ENCODE measurements at regions not wholly inside any gene's neighbourhood (a gene's known extent, or its start where the extent isn't known, plus 50 kb on each side); places are given as distances from the start of the nearest gene placed in this dataset.

- ATAC-seq, result no peak
- no peaks in the 10 kb centered on the region for H3K27me3 Mint-ChIP-seq
- no peaks in the 10 kb centered on the region for H3K4me1 Mint-ChIP-seq
- no peaks in the 10 kb centered on the region for H3K9me3 Mint-ChIP-seq
- H3K27ac Mint-ChIP-seq, result no peak overlapping the region
- no peaks in the 10 kb centered on the region for H3K36me3 Mint-ChIP-seq (ENCODE audit: low read depth)
- DNase-seq, result no peak
- H3K4me3 Mint-ChIP-seq, result no peak overlapping the region
Measured at GRCh38 chr9:116084497-116084896, 69.1 kb upstream of the PAPPA start.

GRCh38 chr9:116087246-116087645 is 66.3 kb upstream of the PAPPA start:
- H3K9me3 Mint-ChIP-seq, result peaks cover 8% of the 10 kb centered on the region
- H3K27ac Mint-ChIP-seq, result no peak overlapping the region
- ATAC-seq (no peak), DNase-seq (no peak)
- no peaks in the 10 kb centered on the region for H3K27me3 Mint-ChIP-seq
- no peaks in the 10 kb centered on the region for H3K4me1 Mint-ChIP-seq
- H3K4me3 Mint-ChIP-seq, result no peak overlapping the region
- H3K36me3 Mint-ChIP-seq (ENCODE audit: low read depth), result no peaks in the 10 kb centered on the region

- Mint-ChIP-seq H3K4me1 (no peaks in the 10 kb centered on the region), H3K27me3 (no peaks in the 10 kb centered on the region), H3K36me3 (ENCODE audit: low read depth) (no peaks in the 10 kb centered on the region), H3K9me3 (peaks cover 9% of the 10 kb centered on the region), H3K27ac (no peak overlapping the region), H3K4me3 (no peak overlapping the region)
- ATAC-seq (no peak), DNase-seq (no peak)
Measured at GRCh38 chr9:116087751-116088194, 65.8 kb upstream of the PAPPA start.

GRCh38 chr9:116088396-116088795 is 65.2 kb upstream of the PAPPA start:
- Mint-ChIP-seq H3K4me3 (no peak overlapping the region), H3K27ac (no peak overlapping the region), H3K9me3 (peaks cover 9% of the 10 kb centered on the region), H3K4me1 (no peaks in the 10 kb centered on the region), H3K27me3 (no peaks in the 10 kb centered on the region), H3K36me3 (ENCODE audit: low read depth) (no peaks in the 10 kb centered on the region)
- DNase-seq (no peak), ATAC-seq (no peak)

GRCh38 chr9:116090030-116090770 is 63.4 kb upstream of the PAPPA start:
- ATAC-seq, result no peak
- Mint-ChIP-seq H3K4me1 (no peaks in the 10 kb centered on the region), H3K27me3 (no peaks in the 10 kb centered on the region), H3K27ac (no peak overlapping the region), H3K36me3 (ENCODE audit: low read depth) (no peaks in the 10 kb centered on the region), H3K4me3 (no peak overlapping the region), H3K9me3 (peaks cover 9% of the 10 kb centered on the region)
- DNase-seq, result no peak

- Mint-ChIP-seq H3K9me3 (peaks cover 12% of the 10 kb centered on the region), H3K4me1 (no peaks in the 10 kb centered on the region), H3K27me3 (no peaks in the 10 kb centered on the region), H3K4me3 (no peak overlapping the region), H3K36me3 (ENCODE audit: low read depth) (no peaks in the 10 kb centered on the region), H3K27ac (no peak overlapping the region)
- DNase-seq (no peak), ATAC-seq (no peak)
Measured at GRCh38 chr9:116094846-116095245, 58.7 kb upstream of the PAPPA start.

GRCh38 chr9:116095403-116095802 is 58.2 kb upstream of the PAPPA start:
- H3K9me3 Mint-ChIP-seq, result peaks cover 12% of the 10 kb centered on the region
- H3K27ac Mint-ChIP-seq, result no peak overlapping the region
- no peak for DNase-seq
- no peaks in the 10 kb centered on the region for H3K36me3 Mint-ChIP-seq (ENCODE audit: low read depth)
- ATAC-seq, result no peak
- H3K27me3 Mint-ChIP-seq, result no peaks in the 10 kb centered on the region
- no peaks in the 10 kb centered on the region for H3K4me1 Mint-ChIP-seq
- H3K4me3 Mint-ChIP-seq, result no peak overlapping the region

GRCh38 chr9:116096046-116096445 is 57.5 kb upstream of the PAPPA start:
- Mint-ChIP-seq H3K36me3 (ENCODE audit: low read depth) (no peaks in the 10 kb centered on the region), H3K27me3 (no peaks in the 10 kb centered on the region), H3K4me3 (no peak overlapping the region), H3K4me1 (no peaks in the 10 kb centered on the region), H3K9me3 (peaks cover 13% of the 10 kb centered on the region), H3K27ac (no peak overlapping the region)
- ATAC-seq (no peak), DNase-seq (no peak)

- ATAC-seq (no peak), DNase-seq (no peak)
- H3K27ac Mint-ChIP-seq, result no peak overlapping the region
- H3K9me3 Mint-ChIP-seq, result peaks cover 13% of the 10 kb centered on the region
- H3K4me3 Mint-ChIP-seq, result no peak overlapping the region
- H3K4me1 Mint-ChIP-seq, result no peaks in the 10 kb centered on the region
- no peaks in the 10 kb centered on the region for H3K36me3 Mint-ChIP-seq (ENCODE audit: low read depth)
- no peaks in the 10 kb centered on the region for H3K27me3 Mint-ChIP-seq
Measured at GRCh38 chr9:116096853-116097252, 56.7 kb upstream of the PAPPA start.

GRCh38 chr9:116098476-116098875 is 55.1 kb upstream of the PAPPA start:
- Mint-ChIP-seq H3K36me3 (ENCODE audit: low read depth) (no peaks in the 10 kb centered on the region), H3K4me3 (no peak overlapping the region), H3K27ac (no peak overlapping the region), H3K4me1 (no peaks in the 10 kb centered on the region), H3K27me3 (no peaks in the 10 kb centered on the region), H3K9me3 (peaks cover 10% of the 10 kb centered on the region)
- DNase-seq (no peak), ATAC-seq (no peak)

GRCh38 chr9:116099821-116100220 is 53.8 kb upstream of the PAPPA start:
- no peak overlapping the region for H3K4me3 Mint-ChIP-seq
- H3K36me3 Mint-ChIP-seq (ENCODE audit: low read depth), result no peaks in the 10 kb centered on the region
- H3K9me3 Mint-ChIP-seq, result peaks cover 12% of the 10 kb centered on the region
- DNase-seq, result no peak
- no peaks in the 10 kb centered on the region for H3K27me3 Mint-ChIP-seq
- no peaks in the 10 kb centered on the region for H3K4me1 Mint-ChIP-seq
- H3K27ac Mint-ChIP-seq, result no peak overlapping the region
- no peak for ATAC-seq

GRCh38 chr9:116100711-116101121 is 52.9 kb upstream of the PAPPA start:
- H3K4me3 Mint-ChIP-seq, result no peak overlapping the region
- no peak overlapping the region for H3K27ac Mint-ChIP-seq
- no peaks in the 10 kb centered on the region for H3K27me3 Mint-ChIP-seq
- no peaks in the 10 kb centered on the region for H3K4me1 Mint-ChIP-seq
- H3K9me3 Mint-ChIP-seq, result peaks cover 12% of the 10 kb centered on the region
- H3K36me3 Mint-ChIP-seq (ENCODE audit: low read depth), result no peaks in the 10 kb centered on the region
- ATAC-seq (no peak), DNase-seq (no peak)

- DNase-seq (no peak), ATAC-seq (no peak)
- Mint-ChIP-seq H3K4me3 (no peak overlapping the region), H3K9me3 (peaks cover 12% of the 10 kb centered on the region), H3K4me1 (no peaks in the 10 kb centered on the region), H3K27me3 (no peaks in the 10 kb centered on the region), H3K36me3 (ENCODE audit: low read depth) (no peaks in the 10 kb centered on the region), H3K27ac (no peak overlapping the region)
Measured at GRCh38 chr9:116101516-116101915, 52.1 kb upstream of the PAPPA start.

GRCh38 chr9:116102596-116102995 is 51.0 kb upstream of the PAPPA start:
- no peaks in the 10 kb centered on the region for H3K36me3 Mint-ChIP-seq (ENCODE audit: low read depth)
- no peak overlapping the region for H3K27ac Mint-ChIP-seq
- H3K27me3 Mint-ChIP-seq, result no peaks in the 10 kb centered on the region
- no peaks in the 10 kb centered on the region for H3K4me1 Mint-ChIP-seq
- DNase-seq, result no peak
- H3K4me3 Mint-ChIP-seq, result no peak overlapping the region
- ATAC-seq, result no peak
- H3K9me3 Mint-ChIP-seq, result peaks cover 8% of the 10 kb centered on the region
